COLO668 (cell line): ENCODE measurements at regions not wholly inside any gene's neighbourhood (a gene's known extent, or its start where the extent isn't known, plus 50 kb on each side); places are given as distances from the start of the nearest gene placed in this dataset.
"Not testable (repeated sequence)": the region's sequence is repeated elsewhere in the genome, so short reads cannot be mapped to it uniquely, and the experiment has no call there.

Source experiments
- DNase-seq: peaks from one replicate; lab custom pipeline; 2025; ENCODE audit not compliant: unreplicated experiment; lab: John Stamatoyannopoulos, UW

GRCh38 chr3:7999384-7999783 is 502.2 kb upstream of the LMCD1 start:
- no peak for DNase-seq

- DNase-seq = no peak
Measured at GRCh38 chr3:8001307-8001706, 500.3 kb upstream of the LMCD1 start.

GRCh38 chr3:8001712-8002111 is 499.9 kb upstream of the LMCD1 start:
- DNase-seq = no peak

- DNase-seq = no peak
Measured at GRCh38 chr3:8011902-8012301, 489.7 kb upstream of the LMCD1 start.

GRCh38 chr3:8020047-8020841 is 481.4 kb upstream of the LMCD1 start:
- DNase-seq = no peak

- no peak for DNase-seq
Measured at GRCh38 chr3:8027954-8028353, 473.7 kb upstream of the LMCD1 start.

- DNase-seq = no peak
Measured at GRCh38 chr3:8050283-8050682, 451.3 kb upstream of the LMCD1 start.

GRCh38 chr3:8052659-8053058 is 449.0 kb upstream of the LMCD1 start:
- no peak for DNase-seq

- DNase-seq = not testable (repeated sequence)
Measured at GRCh38 chr3:8068135-8068534, 433.5 kb upstream of the LMCD1 start.

GRCh38 chr3:8069471-8069870 is 432.2 kb upstream of the LMCD1 start:
- no peak for DNase-seq

GRCh38 chr3:8070011-8070410 is 431.6 kb upstream of the LMCD1 start:
- no peak for DNase-seq

GRCh38 chr3:8074740-8075139 is 426.9 kb upstream of the LMCD1 start:
- DNase-seq = not testable (repeated sequence)

GRCh38 chr3:8077126-8077525 is 424.5 kb upstream of the LMCD1 start:
- no peak for DNase-seq

GRCh38 chr3:8080464-8080863 is 421.2 kb upstream of the LMCD1 start:
- DNase-seq = no peak

GRCh38 chr3:8085498-8085897 is 416.1 kb upstream of the LMCD1 start:
- no peak for DNase-seq

- no peak for DNase-seq
Measured at GRCh38 chr3:8087951-8088350, 413.7 kb upstream of the LMCD1 start.

GRCh38 chr3:8094415-8094814 is 407.2 kb upstream of the LMCD1 start:
- DNase-seq = no peak

- peak; percentile 1 for DNase-seq
Measured at GRCh38 chr3:8095724-8096123, 405.9 kb upstream of the LMCD1 start.

GRCh38 chr3:8097690-8098089 is 403.9 kb upstream of the LMCD1 start:
- no peak for DNase-seq

GRCh38 chr3:8103954-8104353 is 397.7 kb upstream of the LMCD1 start:
- no peak for DNase-seq

- DNase-seq = no peak
Measured at GRCh38 chr3:8106921-8107320, 394.7 kb upstream of the LMCD1 start.

GRCh38 chr3:8110966-8111798 is 390.4 kb upstream of the LMCD1 start:
- peak; percentile 38 for DNase-seq
